Fibroblast of pulmonary artery (primary cell): ENCODE measurements at regions not wholly inside any gene's neighbourhood (a gene's known extent, or its start where the extent isn't known, plus 50 kb on each side); places are given as distances from the start of the nearest gene placed in this dataset.
A peak's percentile ranks its signal among the peaks of the same experiment; 100 is the strongest.

ENCODE experiments used
- DNase-seq: peaks from one replicate; pipeline ENCODE4 v3.0.0-alpha.2; 2010; ENCODE audit warnings: low read depth
- H3K4me3 ChIP-seq: replicated peaks from 2 replicates; pipeline ENCODE4 v1.5.1; 2011; ENCODE audit warnings: low read depth, mild to moderate bottlenecking, control low read depth, low read length, moderate library complexity
- TF ChIP-seq, protein P1 (sequence below): IDR thresholded peaks from 2 replicates; pipeline ENCODE4 v1.5.1; 2011; ENCODE audit warnings: mild to moderate bottlenecking, control low read depth, low read length, inconsistent platforms; ENCODE audit errors: missing control alignments

DNA sequence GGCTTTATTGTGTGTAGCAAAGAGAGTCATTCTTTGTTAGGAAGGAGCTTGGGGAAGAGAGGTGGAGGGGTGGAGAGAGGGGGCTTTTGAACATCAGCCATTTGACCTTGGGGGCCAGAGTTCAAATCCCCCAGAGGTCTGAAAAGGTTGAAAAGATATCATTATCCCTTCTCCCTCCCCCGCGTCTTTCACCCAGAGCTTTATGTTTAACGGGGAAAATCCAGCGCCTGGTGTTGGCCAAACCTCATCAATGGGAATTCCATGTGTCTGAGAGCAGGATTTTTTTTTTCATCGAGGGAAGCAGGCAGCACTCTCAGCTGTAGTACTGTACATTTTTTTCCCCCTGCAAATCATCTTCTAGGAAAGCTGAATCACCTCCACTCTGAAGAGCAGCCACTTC, 122.4 kb upstream of the HSD17B12 start:
- TF ChIP-seq, protein P1, sequence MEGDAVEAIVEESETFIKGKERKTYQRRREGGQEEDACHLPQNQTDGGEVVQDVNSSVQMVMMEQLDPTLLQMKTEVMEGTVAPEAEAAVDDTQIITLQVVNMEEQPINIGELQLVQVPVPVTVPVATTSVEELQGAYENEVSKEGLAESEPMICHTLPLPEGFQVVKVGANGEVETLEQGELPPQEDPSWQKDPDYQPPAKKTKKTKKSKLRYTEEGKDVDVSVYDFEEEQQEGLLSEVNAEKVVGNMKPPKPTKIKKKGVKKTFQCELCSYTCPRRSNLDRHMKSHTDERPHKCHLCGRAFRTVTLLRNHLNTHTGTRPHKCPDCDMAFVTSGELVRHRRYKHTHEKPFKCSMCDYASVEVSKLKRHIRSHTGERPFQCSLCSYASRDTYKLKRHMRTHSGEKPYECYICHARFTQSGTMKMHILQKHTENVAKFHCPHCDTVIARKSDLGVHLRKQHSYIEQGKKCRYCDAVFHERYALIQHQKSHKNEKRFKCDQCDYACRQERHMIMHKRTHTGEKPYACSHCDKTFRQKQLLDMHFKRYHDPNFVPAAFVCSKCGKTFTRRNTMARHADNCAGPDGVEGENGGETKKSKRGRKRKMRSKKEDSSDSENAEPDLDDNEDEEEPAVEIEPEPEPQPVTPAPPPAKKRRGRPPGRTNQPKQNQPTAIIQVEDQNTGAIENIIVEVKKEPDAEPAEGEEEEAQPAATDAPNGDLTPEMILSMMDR: no peak
- DNase-seq: no peak
- no peak overlapping the region for H3K4me3 ChIP-seq

DNA sequence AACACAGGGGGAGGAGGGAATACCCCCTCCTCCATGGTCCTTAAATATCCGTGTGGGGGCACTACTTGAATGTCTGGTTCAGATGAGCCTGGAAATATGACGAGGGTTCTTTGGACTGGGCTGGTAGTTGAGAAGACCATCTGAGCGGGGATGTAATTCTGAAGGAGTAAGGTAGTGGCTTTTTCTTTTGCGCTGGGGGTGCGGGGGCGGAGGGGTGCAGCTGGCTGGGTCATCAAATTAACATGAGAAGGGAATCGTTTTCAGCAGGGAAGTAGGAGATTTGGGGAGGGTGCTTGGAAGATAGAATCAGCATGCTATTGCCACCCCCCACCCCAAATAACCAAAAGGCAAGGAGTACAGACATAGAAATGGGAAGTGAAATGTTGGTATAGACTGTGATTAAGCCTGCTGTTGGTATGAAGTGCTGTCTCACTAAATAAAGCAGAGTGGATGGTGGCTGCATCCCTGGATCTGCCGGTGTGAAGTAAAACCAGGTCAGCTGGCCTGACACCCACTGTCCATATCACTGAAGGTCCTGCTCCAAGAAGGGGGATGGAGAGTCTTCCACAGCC, 121.9 kb upstream of the HSD17B12 start:
- TF ChIP-seq, protein P1: no peak
- no peak overlapping the region for H3K4me3 ChIP-seq
- no peak for DNase-seq

DNA sequence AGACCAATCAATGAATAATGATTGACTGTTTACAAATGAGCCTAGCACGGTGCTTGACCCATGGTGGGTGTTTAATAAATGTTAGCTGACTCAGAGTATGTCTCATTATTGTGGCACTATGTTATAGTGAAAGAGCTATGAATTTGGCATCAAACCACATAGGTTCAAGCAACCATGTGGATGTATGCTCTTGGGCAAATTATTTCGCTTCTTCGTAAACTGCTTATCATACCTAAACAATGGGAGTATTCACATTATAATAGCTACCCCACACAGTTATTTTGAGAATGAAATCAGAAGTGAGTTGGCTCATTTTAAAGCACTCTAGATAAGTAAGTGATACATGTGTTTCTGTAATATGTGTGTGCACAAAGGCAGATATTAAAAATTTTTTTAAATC, 118.7 kb upstream of the HSD17B12 start:
- DNase-seq: no peak
- H3K4me3 ChIP-seq: no peak overlapping the region
- TF ChIP-seq, protein P1: no peak

DNA sequence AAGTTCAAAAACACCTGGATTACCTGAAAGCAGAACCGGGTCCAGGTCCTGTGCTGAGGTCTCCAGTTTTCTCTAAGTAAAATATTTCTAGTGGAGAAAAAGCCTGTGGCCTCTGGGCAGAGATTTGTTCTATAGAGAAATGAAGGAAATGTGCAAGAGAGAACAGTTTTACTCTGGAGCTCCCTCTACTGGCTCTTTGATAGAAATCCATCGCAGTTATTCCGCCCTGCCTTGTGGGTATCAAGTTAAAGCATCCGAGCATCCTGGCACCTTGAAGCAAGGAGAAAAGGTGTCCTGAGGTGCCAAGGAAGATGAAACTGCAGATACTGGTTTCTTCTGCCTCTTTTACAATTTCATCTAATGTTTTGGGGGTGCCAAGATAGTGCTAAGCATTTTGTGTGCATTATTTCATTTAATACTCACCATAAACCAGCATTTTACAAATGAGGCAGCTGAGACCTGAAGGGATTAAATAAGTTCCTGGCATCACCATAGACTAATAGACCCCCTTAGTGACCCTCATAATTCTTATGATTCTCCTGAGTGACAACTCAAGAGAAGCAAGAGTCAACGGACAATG, 113.1 kb upstream of the HSD17B12 start:
- no peak overlapping the region for H3K4me3 ChIP-seq
- peak; percentile 73 for DNase-seq
- TF ChIP-seq, protein P1: peak; percentile 78

DNA sequence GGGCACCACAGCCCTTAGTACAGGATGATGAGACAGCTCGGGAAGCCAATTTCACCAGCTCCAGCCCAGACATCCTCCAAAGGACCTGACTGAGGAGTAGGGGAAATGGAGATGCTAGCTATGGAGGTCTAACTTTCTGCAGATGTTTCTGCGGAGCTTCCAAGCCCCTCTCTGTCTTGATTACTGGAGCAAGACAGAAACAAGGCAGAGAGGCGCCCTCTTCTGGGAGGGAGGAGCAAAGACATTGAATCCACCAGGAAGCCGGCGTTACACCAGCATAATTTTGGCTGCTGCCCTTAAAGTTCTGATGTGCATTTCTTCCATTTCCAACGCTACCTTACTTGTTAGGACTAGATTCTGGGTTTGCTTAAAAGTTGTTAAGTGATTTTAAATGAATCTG, 107.3 kb upstream of the HSD17B12 start:
- TF ChIP-seq, protein P1: peak; percentile 52
- DNase-seq: peak; percentile 29
- no peak overlapping the region for H3K4me3 ChIP-seq

DNA sequence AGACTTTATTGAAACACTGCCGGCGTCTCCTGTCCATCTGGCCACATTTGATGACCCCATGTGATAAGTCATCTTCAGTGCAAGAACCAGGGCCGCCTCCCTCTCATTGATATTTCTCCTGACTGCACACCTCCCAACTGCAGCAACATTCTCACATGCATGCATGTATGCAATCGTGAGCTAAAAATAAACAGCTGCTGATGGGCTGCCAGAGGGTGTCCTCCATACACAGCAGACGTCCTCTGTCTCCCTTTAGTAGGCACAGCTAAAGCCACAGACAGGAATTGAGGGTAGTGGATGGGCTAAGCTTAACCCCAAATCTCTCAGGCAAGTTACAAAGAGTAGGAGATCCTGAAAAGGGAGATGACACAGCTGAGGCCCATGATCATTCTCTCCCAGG, 106.7 kb upstream of the HSD17B12 start:
- no peak for DNase-seq
- no peak overlapping the region for H3K4me3 ChIP-seq
- TF ChIP-seq, protein P1: no peak

DNA sequence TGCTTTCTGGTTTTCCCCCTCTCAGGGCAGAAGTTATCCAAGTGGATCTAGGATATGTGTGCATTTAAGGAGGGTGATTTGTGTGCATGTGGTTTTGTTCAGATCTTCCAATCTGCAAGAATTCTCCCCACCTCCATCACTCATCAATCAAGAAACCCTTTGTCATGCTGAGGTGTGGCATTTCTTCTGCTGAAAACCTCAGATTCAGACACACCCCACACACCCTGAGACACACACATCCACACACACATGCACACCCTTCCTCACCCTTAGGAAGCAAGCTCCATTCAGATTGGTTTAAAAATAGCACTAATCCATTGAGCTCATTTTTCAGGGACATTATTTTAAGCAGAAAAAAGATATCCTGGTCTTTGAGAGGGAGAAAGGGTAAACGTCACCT, 106.1 kb upstream of the HSD17B12 start:
- H3K4me3 ChIP-seq: no peak overlapping the region
- TF ChIP-seq, protein P1: no peak
- DNase-seq: no peak
